H1 (cell line): ENCODE measurements at regions not wholly inside any gene's neighbourhood (a gene's known extent, or its start where the extent isn't known, plus 50 kb on each side); places are given as distances from the start of the nearest gene placed in this dataset.

Experiments used
- CTCF ChIA-PET: fragments of 300-600 bp; sonication (Branson Sonifier 250); formaldehyde crosslinking; loops from one replicate; lab custom pipeline; 2021; ENCODE audit not compliant: partially characterized antibody; lab: Charles Lee
- POLR2A ChIA-PET: fragments of 300-600 bp; sonication (Branson Sonifier 250); formaldehyde crosslinking; loops from one replicate; lab custom pipeline; 2021; ENCODE audit warnings: inconsistent platforms; ENCODE audit not compliant: partially characterized antibody; lab: Charles Lee
- DNase-seq, 2 experiments: peaks; one replicate each; pipeline versions ENCODE4 v3.0.0 to v3.0.0-alpha.2; 2010 to 2022; ENCODE audit warnings: low spot score in 2 of 2, low read depth in 1 of 2, mixed read lengths in 1 of 2
- FAIRE-seq: peaks from 2 replicates; lab custom pipeline; 2011; peaks lifted over from hg19 to GRCh38; lab: Jason Lieb, UNC
- H2AFZ ChIP-seq: 2 replicates; pipeline ENCODE4 v1.8.1; 2012; ENCODE audit warnings: low read length, inconsistent platforms
- H2AK5ac ChIP-seq: 2 replicates; pipeline ENCODE4 v1.6.1; 2013; ENCODE audit warnings: low read depth, low read length
- H2BK120ac ChIP-seq: replicated peaks from 2 replicates; pipeline ENCODE3; 2013; ENCODE audit warnings: low read depth, low read length, inconsistent platforms
- H2BK12ac ChIP-seq: 2 replicates; pipeline ENCODE4 v1.6.1; 2013; ENCODE audit warnings: low read depth, low read length
- H2BK15ac ChIP-seq: 2 replicates; pipeline ENCODE4 v1.6.1; 2013; ENCODE audit warnings: low read length
- H2BK20ac ChIP-seq: 2 replicates; pipeline ENCODE4 v1.6.1; 2013; ENCODE audit warnings: low read length
- H2BK5ac ChIP-seq: 2 replicates; pipeline ENCODE4 v1.6.1; 2013; ENCODE audit warnings: low read depth, low read length
- H3K14ac ChIP-seq: 2 replicates; pipeline ENCODE4 v1.6.1; 2013; ENCODE audit warnings: inconsistent platforms; ENCODE audit not compliant: insufficient read length
- H3K18ac ChIP-seq: 2 replicates; pipeline ENCODE4 v1.6.1; 2013; ENCODE audit warnings: low read length; ENCODE audit errors: extremely low read depth
- H3K23ac ChIP-seq: 2 replicates; pipeline ENCODE4 v1.6.1; 2013; ENCODE audit warnings: inconsistent platforms; ENCODE audit not compliant: insufficient read length
- H3K23me2 ChIP-seq: 2 replicates; pipeline ENCODE4 v1.6.1; 2013; ENCODE audit warnings: low read depth, low read length
- H3K27ac ChIP-seq: 2 replicates; pipeline ENCODE4 v1.6.1; 2011; ENCODE audit warnings: low read depth, low read length, inconsistent platforms
- H3K27me3 ChIP-seq, 4 experiments: replicated peaks in 1 of 4; 1 replicate in 1 of 4; 2 replicates in 3 of 4; pipeline versions ENCODE4 v1.6.1 to v1.8.1; 2011 to 2013; ENCODE audit warnings: low read length in 3 of 4, mild to moderate bottlenecking in 3 of 4, inconsistent platforms in 2 of 4, mixed read lengths in 2 of 4, moderate library complexity in 1 of 4; ENCODE audit not compliant: control insufficient read depth in 3 of 4, insufficient read depth in 3 of 4; ENCODE audit errors: extremely low read depth in 1 of 4
- H3K36me3 ChIP-seq, 4 experiments: 2 replicates each; pipeline versions ENCODE4 v1.6.1 to v1.8.1; 2011 to 2013; ENCODE audit warnings: mild to moderate bottlenecking in 4 of 4, low read length in 3 of 4, moderate library complexity in 2 of 4, control low read depth in 1 of 4, inconsistent platforms in 1 of 4; ENCODE audit not compliant: insufficient read depth in 4 of 4, control insufficient read depth in 2 of 4
- H3K4ac ChIP-seq: replicated peaks from 2 replicates; pipeline ENCODE3; 2013; ENCODE audit warnings: low read length, low read depth, mixed read lengths, inconsistent platforms; ENCODE audit not compliant: insufficient read length
- H3K4me1 ChIP-seq, 4 experiments: replicated peaks in 1 of 4; 1 replicate in 1 of 4; 2 replicates in 3 of 4; pipeline versions ENCODE4 v1.6.1 to v1.8.1; 2011 to 2013; ENCODE audit warnings: low read length in 3 of 4, inconsistent platforms in 2 of 4, mixed read lengths in 1 of 4; ENCODE audit not compliant: insufficient read depth in 4 of 4, control insufficient read depth in 3 of 4
- H3K4me2 ChIP-seq, 2 experiments: 2 replicates each; pipeline versions ENCODE4 v1.6.1 to v1.8.1; 2011 to 2013; ENCODE audit warnings: low read depth in 2 of 2, low read length in 2 of 2, control low read depth in 1 of 2, inconsistent platforms in 1 of 2, mild to moderate bottlenecking in 1 of 2; ENCODE audit not compliant: insufficient read depth in 1 of 2
- H3K4me3 ChIP-seq, 4 experiments: fragments of 200-600, 300-600 bp in 1 of 4; sonication (generic), shearing (Covaris generic), sonication (Bioruptor Twin) in 1 of 4; 2 replicates each; pipeline versions ENCODE4 v1.5.1 to v1.8.1; 2011 to 2016; ENCODE audit warnings: low read length in 4 of 4, low read depth in 3 of 4, control low read depth in 2 of 4, inconsistent platforms in 2 of 4, mild to moderate bottlenecking in 2 of 4, mixed read lengths in 1 of 4, moderate library complexity in 1 of 4; ENCODE audit not compliant: insufficient read depth in 2 of 4; ENCODE audit errors: extremely low read depth in 1 of 4
- H3K56ac ChIP-seq: replicated peaks from 2 replicates; pipeline ENCODE3; 2013; ENCODE audit warnings: low read depth, mild to moderate bottlenecking, mixed read lengths, low read length, inconsistent platforms; ENCODE audit not compliant: insufficient read length
- H3K79me1 ChIP-seq: 2 replicates; pipeline ENCODE4 v1.6.1; 2013; ENCODE audit warnings: low read depth, low read length, control low read depth
- H3K79me2 ChIP-seq, 2 experiments: 2 replicates each; pipeline versions ENCODE4 v1.6.1 to v1.8.1; 2012 to 2013; ENCODE audit warnings: low read length in 2 of 2, mild to moderate bottlenecking in 2 of 2, inconsistent platforms in 1 of 2; ENCODE audit not compliant: insufficient read depth in 2 of 2, control insufficient read depth in 1 of 2
- H3K9ac ChIP-seq, 4 experiments: replicated peaks in 1 of 4; 1 replicate in 1 of 4; 2 replicates in 3 of 4; pipeline versions ENCODE4 v1.6.1 to v1.8.1; 2011 to 2013; ENCODE audit warnings: low read depth in 3 of 4, low read length in 3 of 4, control low read depth in 2 of 4, mild to moderate bottlenecking in 2 of 4, moderate library complexity in 2 of 4, inconsistent platforms in 1 of 4; ENCODE audit errors: extremely low read depth in 1 of 4
- H3K9me3 ChIP-seq, 2 experiments: 2 replicates each; pipeline versions ENCODE4 v1.6.1 to v1.8.1; 2012 to 2013; ENCODE audit warnings: mild to moderate bottlenecking in 2 of 2, moderate library complexity in 2 of 2, control low read depth in 1 of 2, inconsistent platforms in 1 of 2, low read depth in 1 of 2, low read length in 1 of 2, mixed read lengths in 1 of 2; ENCODE audit not compliant: insufficient read depth in 2 of 2
- H4K20me1 ChIP-seq, 2 experiments: replicated peaks in 1 of 2; 2 replicates each; pipeline versions ENCODE3 to v1.8.1; 2011 to 2013; ENCODE audit warnings: inconsistent platforms in 2 of 2, low read length in 2 of 2, mild to moderate bottlenecking in 1 of 2; ENCODE audit not compliant: insufficient read depth in 2 of 2, control insufficient read depth in 1 of 2
- H4K5ac ChIP-seq: 2 replicates; pipeline ENCODE4 v1.6.1; 2013; ENCODE audit warnings: low read length, low read depth, mixed read lengths, inconsistent platforms; ENCODE audit not compliant: insufficient read length
- H4K8ac ChIP-seq: 2 replicates; pipeline ENCODE4 v1.8.0; 2013; ENCODE audit warnings: mild to moderate bottlenecking, moderate library complexity, low read length, inconsistent platforms; ENCODE audit not compliant: insufficient read depth; ENCODE audit errors: extremely low read depth
- H4K91ac ChIP-seq: replicated peaks from 2 replicates; pipeline ENCODE3; 2013; ENCODE audit warnings: low read length, mixed read lengths, inconsistent platforms; ENCODE audit not compliant: insufficient read length
- CHD2 ChIP-seq: IDR thresholded peaks from 2 replicates; pipeline ENCODE4 v1.6.1; 2012; ENCODE audit warnings: low read length, improper control_type of control experiment
- GABPA ChIP-seq: IDR thresholded peaks from 2 replicates; pipeline ENCODE4 v1.6.1; 2011; ENCODE audit warnings: mild to moderate bottlenecking, low read length, moderate library complexity, borderline replicate concordance; ENCODE audit not compliant: insufficient read depth
- KDM4A ChIP-seq: IDR thresholded peaks from one replicate; pipeline ENCODE4 v1.7.1; 2012; ENCODE audit warnings: low read depth, mild to moderate bottlenecking, moderate library complexity, low read length, inconsistent platforms; ENCODE audit not compliant: severe bottlenecking
- SRF ChIP-seq: IDR thresholded peaks from 2 replicates; pipeline ENCODE4 v1.6.1; 2011; ENCODE audit warnings: mild to moderate bottlenecking, low read depth, low read length, moderate library complexity
- TAF7 ChIP-seq: optimal IDR thresholded peaks from 2 replicates; pipeline ENCODE3; 2011; ENCODE audit warnings: low read depth, mild to moderate bottlenecking, inconsistent platforms, low read length, moderate library complexity, borderline replicate concordance
- WGBS, 2 experiments: shearing (Covaris generic) in 1 of 2; methylation state at CpG; one replicate each; pipeline versions ENCODE4 v1.1.6 to v1.1.7; 2013 to 2015; ENCODE audit warnings: low lambda C conversion rate in 2 of 2, mixed read lengths in 2 of 2, inconsistent platforms in 1 of 2, low coverage in 1 of 2, missing lambda C conversion rate in 1 of 2; ENCODE audit not compliant: insufficient replicate concordance in 2 of 2, insufficient coverage in 1 of 2, insufficient read length in 1 of 2; ENCODE audit errors: extremely low coverage in 1 of 2, missing lambda C conversion rate in 1 of 2; 5-methylcytosine and 5-hydroxymethylcytosine counted together

DNA sequence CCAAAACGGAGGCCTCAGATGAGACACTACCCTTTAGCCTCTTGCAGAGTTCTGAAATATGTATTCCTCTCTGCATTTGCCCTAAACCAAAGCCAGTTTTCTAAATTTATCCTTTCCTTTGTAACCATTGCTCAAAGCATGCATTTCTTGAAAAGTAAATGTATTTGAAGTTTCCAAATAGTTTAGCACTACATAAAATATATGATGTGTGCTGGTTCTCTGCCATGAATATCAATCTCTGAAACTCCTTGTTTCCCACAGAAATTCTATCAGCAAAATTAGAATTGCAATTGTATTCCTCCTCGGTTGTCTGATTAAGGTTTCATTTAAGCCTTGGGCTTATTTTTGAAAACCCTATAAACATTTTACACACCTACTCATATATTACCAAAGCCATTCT lies 137.1 kb upstream of the SYT6 start:
- Histone ChIP-seq H4K5ac (no peak overlapping the region), H3K79me1 (no peaks in the 10 kb centered on the region), H3K4me2 (no peak overlapping the region), H3K4me3 (no peak overlapping the region), H4K8ac (no peak overlapping the region), H2BK120ac (no peak overlapping the region), H3K23ac (no peak overlapping the region), H2BK20ac (no peak overlapping the region), H2BK12ac (no peak overlapping the region), H3K14ac (no peak overlapping the region), H3K36me3 (no peaks in the 10 kb centered on the region), H2AK5ac (no peak overlapping the region), H3K23me2 (no peaks in the 10 kb centered on the region), H2AFZ (no peak overlapping the region), H4K91ac (no peak overlapping the region), H3K4ac (no peak overlapping the region), H3K27ac (no peak overlapping the region), H3K27me3 (no peaks in the 10 kb centered on the region; a peak in 1 of 7 replicates), H4K20me1 (no peaks in the 10 kb centered on the region), H3K4me1 (peaks cover 0 to 9% (median 2%) of the 10 kb centered on the region in 4 experiments; a peak in 4 of 7 replicates), H2BK15ac (no peak overlapping the region), H3K56ac (no peak overlapping the region), H2BK5ac (no peak overlapping the region), H3K9ac (no peak overlapping the region), H3K79me2 (no peaks in the 10 kb centered on the region), H3K9me3 (no peaks in the 10 kb centered on the region), H3K18ac (no peak overlapping the region)
- TF ChIP-seq SRF (no peak), TAF7 (no peak), GABPA (no peak), CHD2 (no peak), KDM4A (no peak)
- no peak for FAIRE-seq
- ChIA-PET CTCF (interaction anchor here (0.9 to 2.1 kb wide), 5 partner anchors 8 to 314 kb away, joined by 3 to 19 read pairs (median 5); no protein-coding TSS in a partner anchor), POLR2A (no interaction called here)
- DNase-seq, result no peak
- whole genome bisulfite sequencing, 2 experiments, result 80% methylated on average over 2 of the region's 2 CpGs; no CpG with 5 or more reads in 1 of the 2 experiments
